Mesendoderm (in vitro differentiated cells): ENCODE measurements at regions not wholly inside any gene's neighbourhood (a gene's known extent, or its start where the extent isn't known, plus 50 kb on each side); places are given as distances from the start of the nearest gene placed in this dataset.

Experiments
- DNase-seq: peaks from one replicate; pipeline ENCODE4 v3.0.0; 2013
- H2AK5ac ChIP-seq: 2 replicates; pipeline ENCODE4 v1.6.1; 2013; ENCODE audit warnings: low read length, inconsistent platforms
- H2BK120ac ChIP-seq: 2 replicates; pipeline ENCODE4 v1.6.1; 2013; ENCODE audit warnings: low read depth, mild to moderate bottlenecking, low read length, moderate library complexity, mixed read lengths
- H2BK15ac ChIP-seq: replicated peaks from 2 replicates; pipeline ENCODE4 v1.6.1; 2013; ENCODE audit warnings: low read depth, mild to moderate bottlenecking, moderate library complexity
- H2BK5ac ChIP-seq: 2 replicates; pipeline ENCODE4 v1.6.1; 2013; ENCODE audit warnings: low read length, inconsistent platforms
- H3K18ac ChIP-seq: 2 replicates; pipeline ENCODE4 v1.6.1; 2013; ENCODE audit warnings: mild to moderate bottlenecking, low read length, mixed read lengths
- H3K23ac ChIP-seq: one replicate; pipeline ENCODE4 v1.6.1; 2013; ENCODE audit warnings: low read length
- H3K27ac ChIP-seq: 2 replicates; pipeline ENCODE4 v1.5.1; 2013; ENCODE audit warnings: low read depth, mild to moderate bottlenecking, inconsistent platforms, low read length, moderate library complexity
- H3K27me3 ChIP-seq: 2 replicates; pipeline ENCODE4 v1.6.1; 2013; ENCODE audit warnings: low read length, control low read depth, mild to moderate bottlenecking, inconsistent platforms; ENCODE audit not compliant: insufficient read depth, poor library complexity
- H3K36me3 ChIP-seq: 2 replicates; pipeline ENCODE4 v1.6.1; 2013; ENCODE audit warnings: low read length, inconsistent platforms; ENCODE audit not compliant: control insufficient read depth, insufficient read depth
- H3K4ac ChIP-seq: one replicate; pipeline ENCODE4 v1.6.1; 2013; ENCODE audit warnings: low read depth, mild to moderate bottlenecking, low read length, moderate library complexity
- H3K4me1 ChIP-seq: 2 replicates; pipeline ENCODE4 v1.6.1; 2013; ENCODE audit warnings: low read depth, low read length, inconsistent platforms; ENCODE audit not compliant: control insufficient read depth
- H3K4me2 ChIP-seq: 2 replicates; pipeline ENCODE4 v1.6.1; 2013; ENCODE audit warnings: low read length
- H3K4me3 ChIP-seq: 2 replicates; pipeline ENCODE4 v1.5.1; 2013; ENCODE audit warnings: mild to moderate bottlenecking, low read length
- H3K56ac ChIP-seq: one replicate; pipeline ENCODE4 v1.6.1; 2013; ENCODE audit warnings: low read length
- H3K79me1 ChIP-seq: 2 replicates; pipeline ENCODE4 v1.6.1; 2013; ENCODE audit warnings: low read length, inconsistent platforms
- H3K79me2 ChIP-seq: 2 replicates; pipeline ENCODE4 v1.6.1; 2013; ENCODE audit warnings: mild to moderate bottlenecking, low read length; ENCODE audit not compliant: control insufficient read depth, insufficient read depth
- H3K9ac ChIP-seq: 2 replicates; pipeline ENCODE4 v1.6.1; 2013; ENCODE audit warnings: low read length, inconsistent platforms
- H4K5ac ChIP-seq: one replicate; pipeline ENCODE4 v1.6.1; 2013; ENCODE audit warnings: low read length
- H4K8ac ChIP-seq: one replicate; pipeline ENCODE4 v1.6.1; 2013; ENCODE audit warnings: low read depth, mild to moderate bottlenecking, control low read depth, low read length, moderate library complexity
- WGBS: extraction: QIAGEN DNeasy Blood & Tissue Kit; methylation state at CpG from one replicate; pipeline ENCODE4 v1.1.7; 2013; ENCODE audit warnings: low lambda C conversion rate, missing lambda C conversion rate; ENCODE audit not compliant: insufficient coverage; ENCODE audit errors: extremely low coverage; 5-methylcytosine and 5-hydroxymethylcytosine counted together

DNA sequence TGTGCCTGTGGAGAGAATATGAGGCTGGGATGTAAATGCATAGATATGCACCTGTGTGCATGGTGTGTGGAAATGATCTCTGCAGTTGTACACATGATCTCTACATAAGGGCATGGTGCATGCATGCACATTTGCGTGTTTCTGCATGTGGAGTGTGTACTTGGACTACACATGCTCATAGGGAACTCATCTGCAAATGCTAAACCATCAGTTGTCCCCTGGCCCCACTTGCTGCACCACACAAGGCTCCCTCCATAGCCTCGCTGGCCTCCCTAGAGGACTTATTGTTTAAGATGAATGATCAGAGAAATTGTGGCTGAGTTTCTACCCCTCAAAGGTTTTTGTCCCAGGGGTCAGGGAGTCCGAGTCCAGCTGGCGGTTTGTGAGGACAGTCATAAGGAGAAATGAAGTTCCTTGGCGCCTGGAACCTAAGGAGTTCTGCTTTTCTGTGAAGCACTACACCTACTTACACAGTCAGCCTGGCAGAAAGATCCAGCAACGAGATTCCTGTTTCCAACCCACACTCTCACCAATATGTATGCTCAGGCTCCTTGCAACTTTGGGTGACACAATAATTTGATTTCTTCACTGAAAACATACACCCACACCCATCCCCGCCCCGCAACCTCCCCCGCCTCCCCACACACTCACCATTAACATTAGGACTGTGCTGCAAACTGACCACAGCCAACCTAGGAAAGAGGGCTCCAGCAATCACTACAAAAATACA is 79.9 kb upstream of the CPEB4 start:
- Histone ChIP-seq H3K9ac (no peak overlapping the region), H4K5ac (no peak overlapping the region), H2BK120ac (no peak overlapping the region), H3K4me3 (no peak overlapping the region), H3K79me1 (no peaks in the 10 kb centered on the region), H2BK15ac (no peak overlapping the region), H3K4ac (no peak overlapping the region), H3K18ac (no peak overlapping the region), H3K79me2 (no peaks in the 10 kb centered on the region), H2AK5ac (no peak overlapping the region), H2BK5ac (no peak overlapping the region), H3K36me3 (no peaks in the 10 kb centered on the region), H3K23ac (no peak overlapping the region), H3K27me3 (no peaks in the 10 kb centered on the region), H4K8ac (no peak overlapping the region), H3K27ac (no peak overlapping the region), H3K4me2 (no peak overlapping the region), H3K4me1 (no peaks in the 10 kb centered on the region), H3K56ac (no peak overlapping the region)
- DNase-seq = no peak
- no CpG with 5 or more reads among the region's 9 CpGs for WGBS

DNA sequence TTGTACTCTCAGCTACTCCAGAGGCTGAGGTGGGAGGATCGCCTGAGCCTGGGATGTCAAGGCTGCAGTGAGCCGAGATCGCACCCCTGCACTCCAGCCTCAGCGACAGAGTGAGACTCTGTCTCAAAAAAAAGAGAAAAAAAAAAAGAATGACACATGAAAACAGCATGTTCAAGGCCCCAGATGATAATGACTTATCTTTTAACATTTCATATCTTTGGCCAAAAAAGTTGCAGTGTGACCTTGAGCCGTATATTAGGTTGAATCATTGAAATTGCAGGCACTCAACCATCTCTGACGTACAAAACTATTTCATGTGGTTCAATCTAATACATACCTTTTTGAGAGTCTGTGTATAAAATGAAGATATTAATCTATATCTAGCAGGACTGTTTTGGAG is 79.1 kb upstream of the CPEB4 start:
- no peak overlapping the region for H2BK5ac ChIP-seq
- H3K79me2 ChIP-seq = no peaks in the 10 kb centered on the region
- H3K4me1 ChIP-seq = no peaks in the 10 kb centered on the region
- H3K4ac ChIP-seq = no peak overlapping the region
- no peak overlapping the region for H3K27ac ChIP-seq
- H3K27me3 ChIP-seq = no peaks in the 10 kb centered on the region
- H2BK15ac ChIP-seq = no peak overlapping the region
- H3K23ac ChIP-seq = no peak overlapping the region
- H3K4me2 ChIP-seq = no peak overlapping the region
- H3K18ac ChIP-seq = no peak overlapping the region
- no peak overlapping the region for H3K56ac ChIP-seq
- no CpG with 5 or more reads among the region's 6 CpGs for WGBS
- no peaks in the 10 kb centered on the region for H3K36me3 ChIP-seq
- H2BK120ac ChIP-seq = no peak overlapping the region
- no peak overlapping the region for H4K8ac ChIP-seq
- no peak overlapping the region for H3K4me3 ChIP-seq
- H4K5ac ChIP-seq = no peak overlapping the region
- no peaks in the 10 kb centered on the region for H3K79me1 ChIP-seq
- no peak overlapping the region for H2AK5ac ChIP-seq
- DNase-seq = no peak
- H3K9ac ChIP-seq = no peak overlapping the region

DNA sequence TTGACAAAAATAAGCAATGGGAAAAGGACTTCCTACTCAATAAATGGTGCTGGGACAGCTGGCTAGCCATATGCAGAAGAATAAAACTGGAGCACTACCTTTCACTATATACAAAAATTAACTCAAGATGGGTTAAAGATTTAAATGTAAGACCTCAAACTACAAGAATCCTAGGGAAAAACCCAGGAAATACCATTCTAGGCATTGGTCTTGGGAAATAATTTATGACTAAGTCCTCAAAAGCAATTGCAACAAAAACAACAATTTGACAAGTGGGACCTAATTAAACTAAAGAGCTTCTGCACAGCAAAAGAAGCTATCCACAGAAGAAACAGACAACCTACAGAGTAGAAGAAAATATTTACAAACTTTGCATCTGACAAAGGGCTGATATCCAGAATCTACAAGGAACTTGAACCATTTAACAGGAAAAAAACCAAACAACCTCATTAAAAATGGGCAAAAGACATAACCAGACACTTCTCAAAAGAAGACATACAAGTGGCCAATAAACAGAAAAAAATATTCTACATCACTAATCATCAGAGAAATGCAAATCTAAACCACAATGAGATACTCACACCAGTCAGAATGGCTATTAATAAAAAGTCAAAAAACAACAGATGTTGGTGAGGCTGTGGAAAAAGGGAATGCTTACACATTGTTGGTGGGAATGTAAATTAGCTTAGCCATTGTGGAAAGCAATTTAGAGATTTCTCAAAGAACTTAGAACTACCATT is 75.2 kb upstream of the CPEB4 start:
- no peak overlapping the region for H3K27ac ChIP-seq
- H3K36me3 ChIP-seq = no peaks in the 10 kb centered on the region
- DNase-seq = no peak
- H4K5ac ChIP-seq = no peak overlapping the region
- H3K18ac ChIP-seq = no peak overlapping the region
- no peak overlapping the region for H2BK5ac ChIP-seq
- H2BK15ac ChIP-seq = no peak overlapping the region
- H4K8ac ChIP-seq = no peak overlapping the region
- no peaks in the 10 kb centered on the region for H3K79me2 ChIP-seq
- H3K4ac ChIP-seq = no peak overlapping the region
- no peak overlapping the region for H3K4me2 ChIP-seq
- H3K79me1 ChIP-seq = no peaks in the 10 kb centered on the region
- no peaks in the 10 kb centered on the region for H3K27me3 ChIP-seq
- no peak overlapping the region for H3K4me3 ChIP-seq
- no peak overlapping the region for H2BK120ac ChIP-seq
- no peak overlapping the region for H3K56ac ChIP-seq
- no peak overlapping the region for H3K9ac ChIP-seq
- no peak overlapping the region for H3K23ac ChIP-seq
- H3K4me1 ChIP-seq = no peaks in the 10 kb centered on the region
- no peak overlapping the region for H2AK5ac ChIP-seq

DNA sequence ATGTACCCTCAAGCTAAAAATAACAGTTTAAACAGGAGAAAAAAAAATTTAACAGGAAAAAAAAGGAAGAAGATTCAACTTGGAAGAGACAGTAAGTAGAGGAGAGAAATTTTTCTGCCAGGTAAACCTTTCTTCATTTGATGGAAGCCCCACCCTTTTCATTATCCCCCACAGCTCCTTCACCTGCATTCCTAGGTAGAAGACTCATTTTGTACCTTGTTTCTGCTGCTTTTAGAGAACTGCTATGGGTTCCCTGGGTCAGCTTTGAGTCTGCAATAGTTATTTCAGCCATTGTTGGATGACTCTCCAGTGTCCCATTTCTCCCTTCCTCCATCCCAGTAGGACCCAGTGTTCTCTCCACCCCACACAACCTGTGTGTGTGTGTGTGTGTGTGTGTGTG is 74.1 kb upstream of the CPEB4 start:
- H4K5ac ChIP-seq = no peak overlapping the region
- no peak overlapping the region for H3K27ac ChIP-seq
- H3K36me3 ChIP-seq = no peaks in the 10 kb centered on the region
- H3K4me3 ChIP-seq = no peak overlapping the region
- H3K27me3 ChIP-seq = no peaks in the 10 kb centered on the region
- no peak overlapping the region for H2BK120ac ChIP-seq
- no peak overlapping the region for H3K23ac ChIP-seq
- H3K4ac ChIP-seq = no peak overlapping the region
- H2BK15ac ChIP-seq = no peak overlapping the region
- H4K8ac ChIP-seq = no peak overlapping the region
- H3K56ac ChIP-seq = no peak overlapping the region
- no peak overlapping the region for H3K4me2 ChIP-seq
- H3K4me1 ChIP-seq = no peaks in the 10 kb centered on the region
- no peak overlapping the region for H2BK5ac ChIP-seq
- no peak overlapping the region for H3K18ac ChIP-seq
- no peaks in the 10 kb centered on the region for H3K79me2 ChIP-seq
- no peak overlapping the region for H2AK5ac ChIP-seq
- no peak for DNase-seq
- H3K9ac ChIP-seq = no peak overlapping the region
- H3K79me1 ChIP-seq = no peaks in the 10 kb centered on the region

DNA sequence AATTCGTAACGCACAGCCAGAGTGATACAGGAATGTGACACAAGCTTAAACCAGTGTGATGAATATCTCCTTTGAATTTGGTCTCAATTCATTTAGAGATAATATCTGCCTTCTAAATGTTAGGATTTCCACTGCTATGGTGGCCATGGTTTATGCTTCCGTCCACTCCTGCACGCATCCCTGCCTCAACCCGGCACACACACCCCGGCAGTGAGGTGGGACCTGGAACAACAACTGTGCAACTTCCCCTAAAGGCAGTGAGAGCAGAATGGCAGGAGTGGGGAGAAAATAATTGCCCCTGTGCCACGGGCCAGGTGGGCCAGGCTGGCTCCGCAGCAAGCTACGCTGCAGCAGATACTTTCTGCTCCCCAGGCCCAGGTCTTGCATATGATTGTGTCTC is 72.6 kb upstream of the CPEB4 start:
- H3K4me1 ChIP-seq = no peaks in the 10 kb centered on the region
- WGBS = no CpG with 5 or more reads among the region's 9 CpGs
- H3K79me1 ChIP-seq = no peaks in the 10 kb centered on the region
- H3K27me3 ChIP-seq = no peaks in the 10 kb centered on the region
- H3K27ac ChIP-seq = no peak overlapping the region
- no peak overlapping the region for H2AK5ac ChIP-seq
- H2BK120ac ChIP-seq = no peak overlapping the region
- no peak overlapping the region for H3K4me2 ChIP-seq
- no peak overlapping the region for H3K4me3 ChIP-seq
- H3K23ac ChIP-seq = no peak overlapping the region
- H3K4ac ChIP-seq = no peak overlapping the region
- H4K5ac ChIP-seq = no peak overlapping the region
- no peak overlapping the region for H2BK15ac ChIP-seq
- no peak overlapping the region for H3K18ac ChIP-seq
- no peaks in the 10 kb centered on the region for H3K79me2 ChIP-seq
- no peak overlapping the region for H4K8ac ChIP-seq
- no peak overlapping the region for H3K9ac ChIP-seq
- no peak overlapping the region for H2BK5ac ChIP-seq
- no peak for DNase-seq
- no peaks in the 10 kb centered on the region for H3K36me3 ChIP-seq
- no peak overlapping the region for H3K56ac ChIP-seq

DNA sequence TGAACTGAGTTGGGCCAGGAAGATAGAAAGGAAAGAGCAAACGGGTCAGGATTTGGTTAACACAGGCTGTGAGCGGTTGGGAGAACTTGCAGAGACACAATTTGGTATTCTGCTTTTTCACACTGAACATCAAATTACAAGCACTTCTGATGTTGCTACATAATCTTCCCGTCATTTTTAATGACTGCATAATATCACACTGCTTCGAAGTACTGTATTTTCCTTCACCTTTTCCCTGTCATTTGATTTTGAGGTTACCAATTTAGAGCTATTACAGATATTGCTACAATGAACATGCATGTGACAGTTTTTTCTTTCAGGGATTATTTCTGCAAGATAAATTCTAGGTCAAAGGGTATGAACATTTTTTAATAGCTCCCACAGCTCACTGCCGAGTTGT is 71.4 kb upstream of the CPEB4 start:
- no peak overlapping the region for H3K27ac ChIP-seq
- no peak overlapping the region for H2AK5ac ChIP-seq
- no peaks in the 10 kb centered on the region for H3K4me1 ChIP-seq
- no peak overlapping the region for H3K9ac ChIP-seq
- H2BK15ac ChIP-seq = no peak overlapping the region
- no peaks in the 10 kb centered on the region for H3K79me2 ChIP-seq
- H3K36me3 ChIP-seq = no peaks in the 10 kb centered on the region
- H3K56ac ChIP-seq = no peak overlapping the region
- no peak overlapping the region for H2BK5ac ChIP-seq
- no peak for DNase-seq
- H3K4me3 ChIP-seq = no peak overlapping the region
- H3K18ac ChIP-seq = no peak overlapping the region
- H3K23ac ChIP-seq = no peak overlapping the region
- no peak overlapping the region for H3K4me2 ChIP-seq
- no peaks in the 10 kb centered on the region for H3K27me3 ChIP-seq
- H2BK120ac ChIP-seq = no peak overlapping the region
- WGBS = no CpG with 5 or more reads among the region's 5 CpGs
- no peak overlapping the region for H3K4ac ChIP-seq
- no peak overlapping the region for H4K5ac ChIP-seq
- H4K8ac ChIP-seq = no peak overlapping the region
- H3K79me1 ChIP-seq = no peaks in the 10 kb centered on the region
